GM21390 (cell line): ENCODE measurements at regions not wholly inside any gene's neighbourhood (a gene's known extent, or its start where the extent isn't known, plus 50 kb on each side); places are given as distances from the start of the nearest gene placed in this dataset.

Source experiments
- ATAC-seq: cut with Tn5 transposase; IDR thresholded peaks from one replicate; pipeline ENCODE4 v1.9.1; 2021; ENCODE audit not compliant: unreplicated experiment

DNA sequence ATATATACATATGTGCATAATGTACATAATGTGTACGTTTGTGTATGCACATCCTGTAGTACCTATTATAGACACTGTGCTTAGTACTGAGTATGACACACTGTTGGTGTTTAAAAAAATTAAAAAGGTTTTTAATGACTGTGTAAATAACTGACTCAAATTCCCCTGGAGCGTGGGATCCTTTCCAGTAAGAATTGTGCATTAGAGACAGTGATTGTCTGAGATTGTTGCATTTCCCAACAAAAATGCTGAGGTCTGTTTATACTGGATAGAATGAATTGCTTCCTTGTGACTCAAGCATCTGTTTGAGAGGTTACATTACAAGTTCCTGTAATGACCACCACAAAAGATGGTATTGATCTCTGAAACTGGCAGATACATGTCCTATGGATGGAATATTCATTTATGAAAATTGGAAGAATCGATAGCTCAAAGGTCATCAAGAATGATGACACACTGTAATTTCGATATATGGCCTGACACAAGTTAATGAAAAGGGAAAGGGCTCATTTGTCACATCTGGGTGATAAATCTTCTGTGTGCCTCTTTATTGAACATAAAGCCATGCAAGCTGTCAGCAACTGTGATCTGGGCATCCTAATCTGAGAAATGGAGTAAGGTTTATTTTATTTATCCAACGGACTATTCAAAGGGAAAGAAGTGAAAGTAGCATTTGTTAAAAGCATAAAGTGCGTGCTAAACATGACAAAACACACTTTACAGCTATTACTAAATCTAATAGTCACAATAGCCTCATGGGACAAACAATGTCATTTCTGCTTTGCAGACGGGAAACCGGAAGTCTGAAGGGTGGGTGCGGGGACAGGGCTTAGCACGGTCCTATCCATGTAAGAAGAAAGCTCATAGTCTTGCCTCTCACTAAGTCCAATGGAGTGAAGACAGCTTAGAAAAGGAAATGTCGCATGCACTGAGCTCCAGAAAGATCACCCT, 228.8 kb downstream of the CDH11 start:
- no peak for ATAC-seq

DNA sequence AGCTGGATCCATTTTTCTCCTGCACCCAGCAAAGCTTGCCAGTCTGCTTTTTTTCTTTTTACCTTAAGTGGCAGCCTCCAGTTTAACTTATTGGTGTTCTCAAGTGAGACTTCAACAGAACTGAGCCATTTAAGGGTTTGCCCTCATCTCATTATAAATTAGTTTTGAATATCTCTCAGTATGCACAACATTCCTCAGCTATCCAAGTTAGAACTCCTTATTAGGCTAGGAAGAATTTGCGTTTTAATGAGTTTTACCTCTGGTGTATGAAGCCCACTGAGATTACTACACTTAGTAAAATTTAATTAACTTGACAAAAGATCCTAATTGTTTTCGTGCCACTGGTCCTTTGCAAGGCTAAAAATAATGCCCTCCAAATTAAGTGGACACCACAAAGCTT, 232.4 kb downstream of the CDH11 start:
- ATAC-seq = no peak

DNA sequence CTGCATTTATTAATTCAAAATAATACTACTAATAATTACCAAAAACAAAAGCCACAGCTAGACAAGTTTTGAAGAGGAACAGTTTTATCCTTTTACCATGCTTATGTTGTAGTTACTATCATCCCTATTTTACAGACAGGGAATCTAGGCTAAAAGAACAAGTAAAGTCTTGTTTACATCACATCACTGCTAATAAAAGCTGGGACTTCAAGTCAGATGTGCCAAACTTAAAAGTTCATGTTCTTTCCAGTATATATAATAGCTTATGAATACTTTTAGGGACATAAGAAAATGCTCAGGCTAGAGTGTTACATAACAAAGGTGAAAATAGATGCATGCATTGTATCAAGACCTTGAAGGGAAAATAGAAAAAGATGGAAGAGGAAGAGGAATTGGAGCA, 234.2 kb downstream of the CDH11 start:
- ATAC-seq = no peak

DNA sequence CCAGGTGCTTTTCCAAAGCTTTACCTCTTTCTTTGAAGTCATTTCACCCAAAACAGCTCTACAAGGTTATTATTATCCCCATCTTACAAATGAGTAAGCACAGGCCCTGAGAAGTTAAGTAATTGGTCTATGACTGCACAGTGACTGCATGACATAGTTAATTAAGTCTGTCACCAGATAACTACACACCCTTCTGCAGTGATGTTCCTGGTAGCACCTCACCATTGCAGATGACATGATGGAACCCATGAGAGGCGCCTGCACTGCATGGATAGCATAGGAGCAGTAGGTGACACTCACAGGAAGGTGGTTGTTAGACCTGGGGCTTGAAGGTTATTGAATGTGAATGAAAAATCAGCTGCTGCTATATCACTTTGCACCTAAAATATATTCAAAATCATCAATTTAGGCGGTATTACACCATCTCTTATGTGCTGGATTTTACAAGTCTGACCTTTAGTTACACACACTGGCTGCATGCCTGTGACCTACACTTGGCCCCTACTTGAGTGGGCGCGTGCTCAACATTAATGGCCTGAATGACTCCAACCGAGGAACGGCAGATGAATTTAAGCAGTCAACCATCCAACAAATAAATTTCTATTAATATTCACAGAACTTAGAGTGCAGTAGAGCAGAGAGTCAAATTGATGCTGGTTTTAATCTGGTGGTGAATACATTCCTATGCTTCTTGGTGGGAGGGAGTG, 239.6 kb downstream of the CDH11 start:
- ATAC-seq = no peak

- no peak for ATAC-seq
Measured at GRCh38 chr16:64880994-64881393, 240.9 kb downstream of the CDH11 start.

- no peak for ATAC-seq
Measured at GRCh38 chr16:64880006-64880405, 241.9 kb downstream of the CDH11 start.

- no peak for ATAC-seq
Measured at GRCh38 chr16:64878940-64879339, 242.9 kb downstream of the CDH11 start.

DNA sequence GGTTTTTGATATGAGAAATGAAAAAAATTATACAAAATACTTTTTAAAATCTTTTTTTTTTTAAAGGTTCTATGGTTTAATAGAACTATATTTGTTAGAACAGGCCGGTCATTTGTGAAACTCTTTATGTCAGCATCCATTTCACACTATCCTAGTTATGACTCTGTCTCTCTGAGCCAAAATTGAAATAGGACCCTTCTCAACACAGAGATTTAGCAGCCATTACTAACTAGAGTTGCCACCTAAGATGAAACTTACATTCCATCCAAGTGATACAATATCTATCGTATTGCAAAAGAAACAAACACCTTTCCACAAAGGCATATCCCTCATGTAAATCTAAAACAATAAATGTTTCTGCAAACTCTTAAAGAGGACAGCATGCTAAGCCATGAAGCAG, 249.8 kb downstream of the CDH11 start:
- ATAC-seq = no peak

DNA sequence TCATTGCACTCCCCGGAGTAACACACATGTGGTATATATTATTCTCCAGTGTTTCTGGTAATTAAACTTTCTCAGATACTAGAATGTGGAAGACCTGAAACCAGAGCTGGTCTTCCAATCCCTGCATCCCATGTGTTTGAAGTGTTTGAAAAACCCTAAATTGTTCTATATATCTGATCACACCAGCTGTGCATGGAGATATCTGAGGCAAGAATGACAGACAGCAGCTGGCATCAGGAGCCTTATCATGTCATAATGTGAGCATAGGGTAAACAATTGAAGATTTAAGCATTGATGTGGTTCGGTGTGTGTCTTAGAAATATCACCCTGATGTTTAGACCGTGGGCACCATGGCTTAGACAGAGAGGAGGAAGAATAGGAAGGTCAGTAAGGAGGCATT, 251.0 kb downstream of the CDH11 start:
- no peak for ATAC-seq

DNA sequence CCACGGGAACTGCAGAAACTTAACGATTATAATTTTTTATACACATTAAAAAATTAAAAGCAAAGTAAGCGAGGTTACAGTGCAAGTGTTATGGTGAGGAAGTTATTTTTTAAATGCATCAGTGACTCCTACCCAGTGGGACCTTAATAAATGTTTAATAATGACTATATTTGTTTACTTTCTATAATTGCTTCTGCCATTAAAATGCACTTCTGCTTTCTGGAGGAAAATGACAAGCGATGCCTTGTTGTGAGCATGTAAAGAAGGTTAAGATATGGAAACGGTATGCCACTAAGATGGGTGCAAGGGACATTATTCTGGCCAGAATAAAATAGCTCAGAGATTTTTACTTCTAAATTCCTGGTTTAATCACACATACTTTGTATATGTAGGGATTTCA, 252.1 kb downstream of the CDH11 start:
- ATAC-seq = no peak

GRCh38 chr16:64866021-64866420, 255.8 kb downstream of the CDH11 start:
- ATAC-seq = no peak

DNA sequence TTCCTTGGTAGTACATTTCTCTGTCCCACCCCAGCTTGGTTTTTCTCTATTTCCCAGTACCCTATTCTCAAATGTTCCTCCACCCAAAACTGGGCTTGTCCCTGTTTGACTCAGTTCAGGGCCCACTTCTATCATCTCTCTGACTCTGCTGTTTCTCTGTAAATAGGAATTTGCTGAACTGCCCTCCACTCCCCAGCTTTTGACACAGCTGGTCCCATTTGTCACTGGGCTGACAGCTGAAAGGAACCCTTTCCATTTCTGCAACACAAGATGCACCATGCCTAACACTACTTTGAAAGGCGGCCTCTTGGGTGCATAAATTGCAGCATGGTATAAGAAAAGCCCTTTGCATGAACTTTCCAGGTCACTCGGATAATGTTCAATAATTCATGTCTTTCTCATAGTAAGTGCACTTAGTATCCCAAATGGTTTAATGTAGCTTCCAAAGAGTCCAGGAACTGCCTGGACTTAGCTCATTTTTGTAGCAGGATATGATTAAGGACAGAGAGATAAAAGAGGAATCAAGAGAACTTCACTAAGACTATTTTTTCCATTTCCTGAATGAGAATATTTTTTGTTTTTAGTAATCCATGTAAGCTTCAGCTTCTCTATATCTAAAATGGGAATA, 256.7 kb downstream of the CDH11 start:
- ATAC-seq = no peak

DNA sequence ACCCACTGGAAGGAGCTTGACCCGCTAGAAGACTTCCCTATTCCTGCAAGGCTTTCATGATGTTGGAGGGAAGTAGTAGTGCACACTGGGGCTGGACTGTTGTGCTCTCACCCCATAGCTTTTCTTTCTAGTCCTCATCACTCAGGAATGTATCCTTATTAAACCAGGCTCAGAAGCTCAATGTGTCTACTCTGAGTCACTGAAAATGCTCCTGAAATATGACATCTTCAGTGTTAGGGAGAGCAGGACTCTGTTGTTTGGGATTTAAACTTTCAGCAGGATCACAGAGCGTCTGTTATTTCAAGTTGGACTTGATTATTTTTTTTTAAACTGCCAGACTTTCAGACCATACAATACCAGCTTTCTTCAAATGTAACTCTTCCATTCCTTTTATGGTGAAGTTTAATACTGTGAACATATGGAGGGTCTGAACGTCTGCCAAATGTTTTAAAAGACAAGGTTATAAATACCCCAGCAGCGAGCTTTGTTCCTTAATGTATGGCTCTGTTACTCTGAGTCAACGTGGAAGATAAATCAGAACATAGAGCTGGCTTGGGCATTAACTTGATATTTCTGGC, 257.5 kb downstream of the CDH11 start:
- no peak for ATAC-seq

DNA sequence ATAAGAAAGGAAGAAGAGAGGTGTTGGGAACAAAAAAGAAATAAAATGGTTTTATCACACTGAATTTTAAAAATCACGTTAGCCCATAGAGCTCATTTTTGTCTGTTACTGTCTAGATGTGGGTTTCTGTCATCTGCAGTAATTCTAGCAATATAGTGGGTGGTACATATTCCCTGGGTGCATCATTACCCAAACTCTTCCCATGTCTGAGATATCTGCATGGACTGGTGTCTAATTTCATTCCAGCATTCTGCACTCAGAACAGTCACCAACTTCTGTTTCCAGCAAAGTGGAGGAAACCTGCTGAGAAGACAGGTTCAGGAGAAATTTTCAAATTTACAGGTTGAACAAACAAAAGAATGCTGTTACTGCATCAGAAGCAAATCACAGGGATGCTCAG, 263.8 kb downstream of the CDH11 start:
- ATAC-seq = no peak

- ATAC-seq = no peak
Measured at GRCh38 chr16:64857411-64857810, 264.5 kb downstream of the CDH11 start.

DNA sequence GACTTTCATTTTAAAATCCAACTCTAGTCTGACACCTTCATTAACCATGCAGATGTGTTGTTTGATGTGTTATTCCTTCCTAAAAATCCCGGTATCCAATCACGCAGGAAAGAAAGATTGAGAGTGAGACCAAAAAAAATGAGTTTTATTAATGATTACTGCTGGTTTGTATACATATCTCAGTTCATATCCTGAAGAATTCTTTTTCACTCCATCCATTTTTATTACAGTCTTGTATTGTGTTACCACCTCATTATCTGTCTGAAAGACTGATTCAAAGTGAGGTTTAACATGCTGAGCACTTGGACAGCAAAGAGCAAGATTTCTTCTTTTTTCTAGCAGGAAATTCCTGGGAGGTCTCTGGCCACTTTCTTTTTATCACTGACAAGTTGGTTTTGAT, 268.3 kb downstream of the CDH11 start:
- no peak for ATAC-seq

DNA sequence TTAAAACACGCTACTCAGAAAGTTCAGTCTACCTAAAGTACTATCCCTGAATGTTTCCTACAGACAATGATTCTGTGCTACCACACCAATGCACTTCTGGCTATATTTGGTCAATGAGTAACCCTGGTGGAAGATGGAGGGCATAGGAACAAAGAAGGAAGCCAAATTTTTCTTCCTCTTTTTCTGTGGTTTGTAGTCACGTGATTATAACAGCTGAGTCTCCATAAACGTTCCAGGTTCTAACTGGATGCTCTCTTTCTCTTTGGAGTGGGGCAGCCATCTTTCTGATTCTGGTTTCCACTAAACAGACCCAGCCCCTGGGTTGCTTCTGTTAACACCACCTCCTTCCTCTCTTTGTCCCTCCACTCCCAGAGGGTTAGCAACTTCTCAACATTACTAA, 274.9 kb downstream of the CDH11 start:
- ATAC-seq = no peak

GRCh38 chr16:64845071-64845470, 276.8 kb downstream of the CDH11 start:
- ATAC-seq = no peak

- ATAC-seq = no peak
Measured at GRCh38 chr16:64841482-64841881, 280.4 kb downstream of the CDH11 start.

- ATAC-seq = no peak
Measured at GRCh38 chr16:64841071-64841470, 280.8 kb downstream of the CDH11 start.

GRCh38 chr16:64830653-64831052, 291.2 kb downstream of the CDH11 start:
- ATAC-seq = no peak

- ATAC-seq = no peak
Measured at GRCh38 chr16:64829678-64830077, 292.2 kb downstream of the CDH11 start.
